Brain microvascular endothelial cell (primary cell): ENCODE measurements at regions not wholly inside any gene's neighbourhood (a gene's known extent, or its start where the extent isn't known, plus 50 kb on each side); places are given as distances from the start of the nearest gene placed in this dataset.

Experiments used
- DNase-seq: peaks from one replicate; pipeline ENCODE4 v3.0.0-alpha.2; 2020
- H3K27ac ChIP-seq: fragments of 250-450 bp; sonication (Bioruptor Pico); 2 replicates; pipeline ENCODE4 v1.5.1; 2020; ENCODE audit warnings: mild to moderate bottlenecking, moderate library complexity
- H3K27me3 ChIP-seq: fragments of 250-450 bp; sonication (Bioruptor Pico); replicated peaks from 2 replicates; pipeline ENCODE4 v1.5.1; 2020; ENCODE audit warnings: mild to moderate bottlenecking
- H3K36me3 ChIP-seq: fragments of 250-450 bp; sonication (Bioruptor Pico); replicated peaks from 2 replicates; pipeline ENCODE4 v1.5.1; 2020; ENCODE audit warnings: mild to moderate bottlenecking
- H3K4me3 ChIP-seq: 2 replicates; pipeline ENCODE4 v1.5.1; 2011; ENCODE audit warnings: low read depth, mild to moderate bottlenecking, control low read depth, low read length, moderate library complexity
- CTCF ChIP-seq: IDR thresholded peaks from 2 replicates; pipeline ENCODE4 v1.5.1; 2011; ENCODE audit warnings: low read depth, mild to moderate bottlenecking, moderate library complexity, low read length, control low read depth, inconsistent platforms; ENCODE audit errors: missing control alignments
- in situ Hi-C: cut with HindIII; loops from 2 replicates; pipeline ENCODE4 v1.10.0; 2017; ENCODE audit warnings: low sequenced_read_pairs, low pct_ligation_motif_present

- peak; percentile 64 for DNase-seq
- in situ Hi-C loops: no loop called here
- Histone ChIP-seq H3K27ac (peak overlapping the region; percentile 48), H3K27me3 (no peaks in the 10 kb centered on the region), H3K4me3 (no peak overlapping the region), H3K36me3 (no peaks in the 10 kb centered on the region)
- TF ChIP-seq CTCF: no peak
These were observed 114.9 kb upstream of the FAM9B start for GRCh38 chrX:9148615-9149399.

DNA sequence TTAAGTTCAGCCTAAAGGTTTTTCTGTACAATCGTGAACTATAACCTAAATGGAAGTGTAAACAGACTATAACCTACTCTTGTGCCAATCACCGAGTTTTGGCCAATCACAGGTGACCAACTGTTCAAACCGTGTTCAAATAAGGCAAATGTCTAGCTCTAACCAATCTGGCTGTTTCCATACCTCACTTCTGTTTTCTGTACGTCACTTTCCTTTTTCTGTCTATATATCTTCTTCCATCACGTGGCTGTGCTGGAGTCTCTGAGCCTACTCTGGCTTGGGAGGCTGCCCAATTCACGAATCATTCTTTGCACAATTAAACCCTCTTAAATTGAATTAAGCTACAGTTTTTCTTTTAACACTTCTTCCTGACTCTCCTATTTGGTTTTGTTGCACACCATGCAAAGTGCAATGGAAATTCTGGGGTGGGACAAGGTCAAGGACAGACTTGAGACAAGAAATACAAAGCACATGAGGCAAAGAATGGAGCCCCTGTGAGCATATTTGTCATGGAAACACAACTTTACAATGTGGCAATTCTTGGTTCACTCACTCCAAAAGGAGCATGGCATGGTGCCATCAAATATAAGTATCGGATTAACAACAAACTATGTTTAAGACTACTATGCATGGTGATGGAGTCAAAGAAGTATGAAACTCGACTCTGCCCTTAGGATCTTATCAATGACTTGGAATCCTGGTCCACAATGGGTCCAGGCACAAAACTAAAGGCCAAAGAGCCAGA is 115.7 kb upstream of the FAM9B start:
- H3K27me3 ChIP-seq: no peaks in the 10 kb centered on the region
- peak overlapping the region; percentile 48 for H3K27ac ChIP-seq
- H3K36me3 ChIP-seq: no peaks in the 10 kb centered on the region
- DNase-seq: peak; percentile 17
- no peak for TF ChIP-seq CTCF
- in situ Hi-C loops: no loop called here
- H3K4me3 ChIP-seq: no peak overlapping the region

GRCh38 chrX:9151772-9152307 is 117.9 kb upstream of the FAM9B start:
- DNase-seq: no peak
- Histone ChIP-seq H3K27ac (no peak overlapping the region), H3K27me3 (no peaks in the 10 kb centered on the region), H3K4me3 (no peak overlapping the region), H3K36me3 (no peaks in the 10 kb centered on the region)
- TF ChIP-seq CTCF: no peak
- in situ Hi-C loops: no loop called here

- no peak overlapping the region for H3K4me3 ChIP-seq
- peak; percentile 49 for DNase-seq
- in situ Hi-C loops: no loop called here
- no peaks in the 10 kb centered on the region for H3K36me3 ChIP-seq
- TF ChIP-seq CTCF: no peak
- H3K27me3 ChIP-seq: no peaks in the 10 kb centered on the region
- H3K27ac ChIP-seq: peak overlapping the region; percentile 54
These were observed 119.4 kb upstream of the FAM9B start for GRCh38 chrX:9153300-9153699.

DNA sequence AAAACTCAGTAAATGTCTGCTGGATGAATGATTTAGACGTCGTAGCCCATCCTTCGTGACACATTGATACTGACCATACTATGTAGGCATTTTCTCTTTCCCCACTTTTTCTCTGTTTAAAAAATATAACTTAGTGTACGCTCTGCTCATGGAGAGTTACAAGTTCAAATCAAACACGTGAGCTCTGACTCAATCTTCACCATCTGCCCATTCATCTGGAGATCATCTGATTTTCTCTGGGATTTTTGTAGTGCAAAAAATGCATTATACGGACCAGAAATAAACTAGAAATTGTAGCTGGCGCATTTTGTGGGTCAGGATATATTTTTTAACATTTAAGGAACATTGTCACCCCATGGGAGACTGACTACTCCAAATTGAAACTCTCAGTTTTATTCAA is 124.7 kb upstream of the FAM9B start:
- H3K27ac ChIP-seq: no peak overlapping the region
- H3K27me3 ChIP-seq: no peaks in the 10 kb centered on the region
- no peak for DNase-seq
- in situ Hi-C loops: no loop called here
- no peak overlapping the region for H3K4me3 ChIP-seq
- TF ChIP-seq CTCF: no peak
- H3K36me3 ChIP-seq: no peaks in the 10 kb centered on the region
